HEK293 (cell line): ENCODE measurements at regions not wholly inside any gene's neighbourhood (a gene's known extent, or its start where the extent isn't known, plus 50 kb on each side); places are given as distances from the start of the nearest gene placed in this dataset.

ENCODE experiments used
- BCL11A ChIP-seq: fragments of 450-650 bp; formaldehyde crosslinking; IDR thresholded peaks from 2 replicates; pipeline ENCODE4 v1.5.1; 2016; ENCODE audit warnings: low read depth, missing biosample characterization, missing genetic modification characterization
- CTCF ChIP-seq: fragments of 450-650 bp; formaldehyde crosslinking; IDR thresholded peaks from 2 replicates; pipeline ENCODE4 v1.5.1; 2016; ENCODE audit warnings: missing biosample characterization, missing genetic modification characterization
- MEIS1 ChIP-seq: sonication (generic); formaldehyde crosslinking; IDR thresholded peaks from 2 replicates; pipeline ENCODE4 v1.8.1; 2022; ENCODE audit warnings: missing genetic modification reagents, mild to moderate bottlenecking, borderline replicate concordance
- YY1 ChIP-seq: fragments of 450-650 bp; formaldehyde crosslinking; IDR thresholded peaks from 2 replicates; pipeline ENCODE4 v1.5.1; 2018; ENCODE audit warnings: missing biosample characterization, missing genetic modification characterization
- ZNF292 ChIP-seq: fragments of 450-650 bp; formaldehyde crosslinking; IDR thresholded peaks from 2 replicates; pipeline ENCODE4 v1.5.1; 2016; ENCODE audit warnings: low read depth, missing biosample characterization, missing genetic modification characterization, borderline replicate concordance
- ZNF449 ChIP-seq: fragments of 450-650 bp; formaldehyde crosslinking; IDR thresholded peaks from 2 replicates; pipeline ENCODE4 v1.5.1; 2017; ENCODE audit warnings: missing biosample characterization, mild to moderate bottlenecking, missing genetic modification characterization, moderate library complexity
- ZNF561 ChIP-seq: fragments of 450-650 bp; IDR thresholded peaks from 2 replicates; pipeline ENCODE4 v1.5.1; 2018; ENCODE audit warnings: missing biosample characterization, missing genetic modification characterization, borderline replicate concordance
- ZNF704 ChIP-seq: fragments of 450-650 bp; formaldehyde crosslinking; IDR thresholded peaks from 2 replicates; pipeline ENCODE4 v1.5.1; 2016; ENCODE audit warnings: missing biosample characterization, missing genetic modification characterization
- TF ChIP-seq, protein P1 (sequence below): fragments of 450-650 bp; formaldehyde crosslinking; IDR thresholded peaks from 2 replicates; pipeline ENCODE4 v1.5.1; 2016; ENCODE audit warnings: missing biosample characterization, missing genetic modification characterization
- TF ChIP-seq, protein P2 (sequence below): fragments of 450-650 bp; formaldehyde crosslinking; IDR thresholded peaks from 2 replicates; pipeline ENCODE4 v1.5.1; 2016; ENCODE audit warnings: missing biosample characterization, missing genetic modification characterization
- TF ChIP-seq, protein P3 (sequence below): fragments of 450-650 bp; formaldehyde crosslinking; conservative IDR thresholded peaks from 2 replicates; pipeline ENCODE4 v1.5.1; 2016; ENCODE audit warnings: low read depth, missing biosample characterization, missing genetic modification characterization

DNA sequence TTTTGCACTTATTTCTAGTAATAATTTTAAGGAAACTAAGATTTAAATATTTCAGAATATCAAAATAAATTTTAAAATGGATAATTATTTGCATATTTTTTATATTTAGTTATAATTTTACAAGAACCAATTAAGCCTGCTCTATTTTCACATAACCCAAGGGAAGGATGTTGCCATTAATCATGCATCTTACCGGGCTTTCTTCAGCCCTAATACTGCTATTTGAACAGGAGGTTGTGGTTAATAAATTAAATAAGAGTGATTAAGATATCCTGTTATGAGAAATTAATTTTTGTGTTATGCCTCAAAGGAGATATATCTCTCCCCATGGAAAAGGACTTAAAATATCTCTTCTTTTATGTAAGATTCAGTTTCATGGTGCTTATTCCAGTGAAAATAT lies 1415.8 kb upstream of the B3GALT2 start:
- no peak for TF ChIP-seq CTCF (tag by site-specific recombination)
- no peak for TF ChIP-seq ZNF292
- no peak for TF ChIP-seq ZNF449
- TF ChIP-seq, protein P1, sequence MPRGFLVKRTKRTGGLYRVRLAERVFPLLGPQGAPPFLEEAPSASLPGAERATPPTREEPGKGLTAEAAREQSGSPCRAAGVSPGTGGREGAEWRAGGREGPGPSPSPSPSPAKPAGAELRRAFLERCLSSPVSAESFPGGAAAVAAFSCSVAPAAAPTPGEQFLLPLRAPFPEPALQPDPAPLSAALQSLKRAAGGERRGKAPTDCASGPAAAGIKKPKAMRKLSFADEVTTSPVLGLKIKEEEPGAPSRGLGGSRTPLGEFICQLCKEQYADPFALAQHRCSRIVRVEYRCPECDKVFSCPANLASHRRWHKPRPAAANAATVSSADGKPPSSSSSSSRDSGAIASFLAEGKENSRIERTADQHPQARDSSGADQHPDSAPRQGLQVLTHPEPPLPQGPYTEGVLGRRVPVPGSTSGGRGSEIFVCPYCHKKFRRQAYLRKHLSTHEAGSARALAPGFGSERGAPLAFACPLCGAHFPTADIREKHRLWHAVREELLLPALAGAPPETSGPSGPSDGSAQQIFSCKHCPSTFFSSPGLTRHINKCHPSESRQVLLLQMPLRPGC (tag by site-specific recombination), result no peak
- TF ChIP-seq, protein P2, sequence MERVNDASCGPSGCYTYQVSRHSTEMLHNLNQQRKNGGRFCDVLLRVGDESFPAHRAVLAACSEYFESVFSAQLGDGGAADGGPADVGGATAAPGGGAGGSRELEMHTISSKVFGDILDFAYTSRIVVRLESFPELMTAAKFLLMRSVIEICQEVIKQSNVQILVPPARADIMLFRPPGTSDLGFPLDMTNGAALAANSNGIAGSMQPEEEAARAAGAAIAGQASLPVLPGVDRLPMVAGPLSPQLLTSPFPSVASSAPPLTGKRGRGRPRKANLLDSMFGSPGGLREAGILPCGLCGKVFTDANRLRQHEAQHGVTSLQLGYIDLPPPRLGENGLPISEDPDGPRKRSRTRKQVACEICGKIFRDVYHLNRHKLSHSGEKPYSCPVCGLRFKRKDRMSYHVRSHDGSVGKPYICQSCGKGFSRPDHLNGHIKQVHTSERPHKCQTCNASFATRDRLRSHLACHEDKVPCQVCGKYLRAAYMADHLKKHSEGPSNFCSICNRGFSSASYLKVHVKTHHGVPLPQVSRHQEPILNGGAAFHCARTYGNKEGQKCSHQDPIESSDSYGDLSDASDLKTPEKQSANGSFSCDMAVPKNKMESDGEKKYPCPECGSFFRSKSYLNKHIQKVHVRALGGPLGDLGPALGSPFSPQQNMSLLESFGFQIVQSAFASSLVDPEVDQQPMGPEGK (tag by site-specific recombination), result no peak
- TF ChIP-seq ZNF561 (tag by site-specific recombination), result no peak
- no peak for TF ChIP-seq MEIS1
- no peak for TF ChIP-seq YY1 (tag by site-specific recombination)
- no peak for TF ChIP-seq BCL11A
- TF ChIP-seq, protein P3, sequence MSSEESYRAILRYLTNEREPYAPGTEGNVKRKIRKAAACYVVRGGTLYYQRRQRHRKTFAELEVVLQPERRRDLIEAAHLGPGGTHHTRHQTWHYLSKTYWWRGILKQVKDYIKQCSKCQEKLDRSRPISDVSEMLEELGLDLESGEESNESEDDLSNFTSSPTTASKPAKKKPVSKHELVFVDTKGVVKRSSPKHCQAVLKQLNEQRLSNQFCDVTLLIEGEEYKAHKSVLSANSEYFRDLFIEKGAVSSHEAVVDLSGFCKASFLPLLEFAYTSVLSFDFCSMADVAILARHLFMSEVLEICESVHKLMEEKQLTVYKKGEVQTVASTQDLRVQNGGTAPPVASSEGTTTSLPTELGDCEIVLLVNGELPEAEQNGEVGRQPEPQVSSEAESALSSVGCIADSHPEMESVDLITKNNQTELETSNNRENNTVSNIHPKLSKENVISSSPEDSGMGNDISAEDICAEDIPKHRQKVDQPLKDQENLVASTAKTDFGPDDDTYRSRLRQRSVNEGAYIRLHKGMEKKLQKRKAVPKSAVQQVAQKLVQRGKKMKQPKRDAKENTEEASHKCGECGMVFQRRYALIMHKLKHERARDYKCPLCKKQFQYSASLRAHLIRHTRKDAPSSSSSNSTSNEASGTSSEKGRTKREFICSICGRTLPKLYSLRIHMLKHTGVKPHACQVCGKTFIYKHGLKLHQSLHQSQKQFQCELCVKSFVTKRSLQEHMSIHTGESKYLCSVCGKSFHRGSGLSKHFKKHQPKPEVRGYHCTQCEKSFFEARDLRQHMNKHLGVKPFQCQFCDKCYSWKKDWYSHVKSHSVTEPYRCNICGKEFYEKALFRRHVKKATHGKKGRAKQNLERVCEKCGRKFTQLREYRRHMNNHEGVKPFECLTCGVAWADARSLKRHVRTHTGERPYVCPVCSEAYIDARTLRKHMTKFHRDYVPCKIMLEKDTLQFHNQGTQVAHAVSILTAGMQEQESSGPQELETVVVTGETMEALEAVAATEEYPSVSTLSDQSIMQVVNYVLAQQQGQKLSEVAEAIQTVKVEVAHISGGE, result no peak
- TF ChIP-seq ZNF704, result no peak
